Osteoblast (primary cell): ENCODE measurements at regions not wholly inside any gene's neighbourhood (a gene's known extent, or its start where the extent isn't known, plus 50 kb on each side); places are given as distances from the start of the nearest gene placed in this dataset.

Source experiments
- DNase-seq: peaks from one replicate; pipeline ENCODE4 v3.0.0; 2011; ENCODE audit warnings: low spot score, mixed read lengths; ENCODE audit not compliant: insufficient read length; ENCODE audit errors: missing footprints
- H2AFZ ChIP-seq: 2 replicates; pipeline ENCODE4 v1.6.0; 2011; ENCODE audit warnings: mild to moderate bottlenecking, low read length
- H3K27ac ChIP-seq: 2 replicates; pipeline ENCODE4 v1.5.1; 2011; ENCODE audit warnings: mild to moderate bottlenecking, low read depth, low read length, moderate library complexity
- H3K27me3 ChIP-seq: 2 replicates; pipeline ENCODE4 v1.6.0; 2012; ENCODE audit warnings: mild to moderate bottlenecking, control low read depth, inconsistent platforms, low read length, moderate library complexity; ENCODE audit not compliant: insufficient read depth
- H3K36me3 ChIP-seq: 2 replicates; pipeline ENCODE4 v1.5.1; 2011; ENCODE audit warnings: mild to moderate bottlenecking, low read length, control low read depth, moderate library complexity; ENCODE audit not compliant: insufficient read depth
- H3K4me1 ChIP-seq: 2 replicates; pipeline ENCODE4 v1.5.1; 2011; ENCODE audit warnings: mild to moderate bottlenecking, low read length, control low read depth, moderate library complexity; ENCODE audit not compliant: insufficient read depth
- H3K4me2 ChIP-seq: 2 replicates; pipeline ENCODE4 v1.6.0; 2011; ENCODE audit warnings: mild to moderate bottlenecking, low read length; ENCODE audit not compliant: insufficient read depth
- H3K4me3 ChIP-seq: fragments of 200-600 bp; sonication (generic); 3 replicates; pipeline ENCODE4 v1.5.1; 2012; ENCODE audit warnings: mild to moderate bottlenecking, low read length, inconsistent platforms; ENCODE audit not compliant: insufficient read depth
- H3K79me2 ChIP-seq: 2 replicates; pipeline ENCODE4 v1.6.0; 2012; ENCODE audit warnings: mild to moderate bottlenecking, low read length, control low read depth, inconsistent platforms; ENCODE audit not compliant: insufficient read depth
- H3K9me3 ChIP-seq: 2 replicates; pipeline ENCODE4 v1.5.1; 2011; ENCODE audit warnings: low read depth, low read length, control low read depth
- H4K20me1 ChIP-seq: 2 replicates; pipeline ENCODE4 v1.6.0; 2012; ENCODE audit warnings: mild to moderate bottlenecking, low read length, control low read depth; ENCODE audit not compliant: insufficient read depth
- CTCF ChIP-seq: IDR thresholded peaks from 2 replicates; pipeline ENCODE4 v1.5.1; 2011; ENCODE audit warnings: mild to moderate bottlenecking, low read depth, low read length, moderate library complexity; ENCODE audit errors: extremely low read depth

GRCh38 chr10:23533212-23533611, 94.3 kb downstream of the OTUD1 start:
- H3K36me3 ChIP-seq = no peaks in the 10 kb centered on the region
- no peak for DNase-seq
- H3K27ac ChIP-seq = no peak overlapping the region
- no peaks in the 10 kb centered on the region for H3K79me2 ChIP-seq
- no peak overlapping the region for H3K4me2 ChIP-seq
- no peaks in the 10 kb centered on the region for H3K27me3 ChIP-seq
- H2AFZ ChIP-seq = no peak overlapping the region
- no peaks in the 10 kb centered on the region for H4K20me1 ChIP-seq
- H3K9me3 ChIP-seq = no peaks in the 10 kb centered on the region
- no peak overlapping the region for H3K4me3 ChIP-seq
- H3K4me1 ChIP-seq = no peaks in the 10 kb centered on the region
- no peak for TF ChIP-seq CTCF

GRCh38 chr10:23534326-23534725, 95.5 kb downstream of the OTUD1 start:
- no peak for DNase-seq
- Histone ChIP-seq H3K36me3 (no peaks in the 10 kb centered on the region), H3K4me3 (no peak overlapping the region), H3K4me2 (no peak overlapping the region), H2AFZ (no peak overlapping the region), H3K27me3 (no peaks in the 10 kb centered on the region), H3K79me2 (no peaks in the 10 kb centered on the region), H4K20me1 (no peaks in the 10 kb centered on the region), H3K9me3 (no peaks in the 10 kb centered on the region), H3K27ac (no peak overlapping the region), H3K4me1 (no peaks in the 10 kb centered on the region)
- TF ChIP-seq CTCF = no peak

- H2AFZ ChIP-seq = no peak overlapping the region
- H4K20me1 ChIP-seq = no peaks in the 10 kb centered on the region
- H3K9me3 ChIP-seq = no peaks in the 10 kb centered on the region
- H3K36me3 ChIP-seq = no peaks in the 10 kb centered on the region
- TF ChIP-seq CTCF = no peak
- peak; percentile 18 for DNase-seq
- no peak overlapping the region for H3K4me2 ChIP-seq
- no peaks in the 10 kb centered on the region for H3K79me2 ChIP-seq
- H3K4me3 ChIP-seq = no peak overlapping the region
- H3K27me3 ChIP-seq = no peaks in the 10 kb centered on the region
- H3K4me1 ChIP-seq = no peaks in the 10 kb centered on the region
- no peak overlapping the region for H3K27ac ChIP-seq
Observed at GRCh38 chr10:23534761-23535160, 95.9 kb downstream of the OTUD1 start.

- H3K4me1 ChIP-seq = no peaks in the 10 kb centered on the region
- H3K27ac ChIP-seq = no peak overlapping the region
- TF ChIP-seq CTCF = no peak
- no peaks in the 10 kb centered on the region for H3K79me2 ChIP-seq
- H2AFZ ChIP-seq = no peak overlapping the region
- H3K27me3 ChIP-seq = no peaks in the 10 kb centered on the region
- DNase-seq = no peak
- H4K20me1 ChIP-seq = no peaks in the 10 kb centered on the region
- no peaks in the 10 kb centered on the region for H3K9me3 ChIP-seq
- no peak overlapping the region for H3K4me3 ChIP-seq
- no peaks in the 10 kb centered on the region for H3K36me3 ChIP-seq
- no peak overlapping the region for H3K4me2 ChIP-seq
Observed at GRCh38 chr10:23535381-23535780, 96.5 kb downstream of the OTUD1 start.
